ENCODE measurements at regions not wholly inside any gene's neighbourhood (a gene's known extent, or its start where the extent isn't known, plus 50 kb on each side); places are given as distances from the start of the nearest gene placed in this dataset.

DNA sequence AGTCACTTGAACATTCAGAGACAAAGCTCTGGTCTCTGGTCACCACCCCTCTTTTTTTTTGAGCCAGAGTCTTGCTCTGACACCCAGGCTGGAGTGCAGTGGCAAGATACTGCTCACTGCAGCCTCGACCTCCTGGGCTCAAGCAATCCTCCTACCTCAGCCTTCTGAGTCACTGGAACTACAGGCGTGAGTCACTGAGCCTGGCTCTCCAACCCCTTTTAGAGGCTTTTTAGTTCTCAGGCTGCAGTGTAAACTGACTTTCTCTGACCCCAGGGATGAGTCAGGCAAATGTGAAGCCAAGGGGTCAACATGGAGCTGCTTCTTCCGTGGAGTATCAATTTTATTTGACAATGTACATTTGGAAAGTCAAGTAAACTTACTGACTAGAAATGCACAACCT lies 229.2 kb downstream of the PTTG2 start:
- WGBS, result 80% methylated on average over 3 of the region's 3 CpGs

DNA sequence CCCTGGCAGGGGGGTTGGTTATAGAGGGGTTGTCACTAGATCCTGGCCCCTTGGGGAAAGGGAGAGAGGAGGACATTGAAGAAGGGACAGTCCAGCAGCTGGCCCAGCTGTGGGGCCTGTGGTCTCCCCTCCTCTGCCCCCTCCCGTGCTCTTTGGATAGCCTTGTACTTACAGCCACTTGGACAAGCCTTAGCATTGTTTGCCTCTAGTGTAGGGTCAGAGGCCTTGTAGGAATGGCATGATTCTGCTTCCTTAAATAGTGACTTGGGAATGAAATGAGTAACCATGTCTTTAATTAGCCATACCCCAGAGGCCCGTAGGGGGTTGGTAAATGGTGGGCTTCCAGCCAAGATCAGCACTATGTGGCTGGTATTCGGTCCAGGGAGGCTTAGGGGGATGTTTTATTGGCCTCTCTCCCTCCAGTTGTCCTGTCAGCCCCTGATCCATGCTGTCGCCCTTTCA lies 230.6 kb downstream of the PTTG2 start:
- H3K4me1 ChIP-seq (ENCODE audit: control insufficient read depth, insufficient read depth, low read length), result peaks cover 6% of the 10 kb centered on the region
- 15% methylated on average over 4 of the region's 4 CpGs for WGBS
- intact Hi-C loops (cut with DNase I), result no loop called here

More for the DNA sequence above, 229.2 kb downstream of the PTTG2 start:
- DNase-seq, result no peak
- H3K9me3 ChIP-seq (ENCODE audit: control insufficient read depth, low read length), result no peaks in the 10 kb centered on the region
- no peak overlapping the region for H3K27ac ChIP-seq (ENCODE audit: low read length)
- ATAC-seq, result no peak
- intact Hi-C loops (cut with DNase I), result loop anchor here in 1 of 4 donors (10.0 kb wide), 2 partner anchors 125 kb away; no protein-coding TSS in a partner anchor
- no peaks in the 10 kb centered on the region for H3K27me3 ChIP-seq (ENCODE audit: control insufficient read depth, insufficient read depth)
- peaks cover 6% of the 10 kb centered on the region for H3K4me1 ChIP-seq (ENCODE audit: control insufficient read depth, insufficient read depth, low read length)
- no peak overlapping the region for H3K4me3 ChIP-seq (ENCODE audit: low read length)

DNA sequence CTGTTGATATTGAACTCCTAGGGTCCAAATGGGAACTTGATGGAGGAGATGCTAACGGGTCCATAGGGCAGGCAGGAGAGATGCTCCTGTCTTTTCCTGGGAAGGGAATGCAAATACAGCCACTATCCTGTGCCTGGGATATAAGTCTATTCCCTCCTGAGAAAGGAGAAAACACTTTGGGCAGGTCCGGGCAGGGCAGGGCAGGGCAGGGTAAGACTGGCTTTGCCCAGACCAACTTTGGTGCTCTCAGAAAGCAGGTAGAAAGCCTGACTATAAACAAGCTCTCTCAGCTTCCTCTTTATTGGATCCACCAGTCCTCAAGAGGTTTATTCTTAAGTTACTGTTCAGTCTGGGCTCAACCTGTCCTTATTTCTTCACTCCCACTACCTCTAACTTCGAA lies 232.3 kb downstream of the PTTG2 start:
- WGBS, result 96% methylated on average over 3 of the region's 3 CpGs
- no peaks in the 10 kb centered on the region for H3K27me3 ChIP-seq (ENCODE audit: control insufficient read depth, insufficient read depth)
- H3K27ac ChIP-seq (ENCODE audit: low read length), result no peak overlapping the region
- ATAC-seq, result no peak
- no peak for DNase-seq
- intact Hi-C loops (cut with DNase I), result no loop called here
- peaks cover 6% of the 10 kb centered on the region for H3K4me1 ChIP-seq (ENCODE audit: control insufficient read depth, insufficient read depth, low read length)
- no peak overlapping the region for H3K4me3 ChIP-seq (ENCODE audit: low read length)
- no peaks in the 10 kb centered on the region for H3K9me3 ChIP-seq (ENCODE audit: control insufficient read depth, low read length)

More for the DNA sequence above, 230.6 kb downstream of the PTTG2 start:
- no peak overlapping the region for H3K4me3 ChIP-seq (ENCODE audit: low read length)
- H3K9me3 ChIP-seq (ENCODE audit: control insufficient read depth, low read length), result no peaks in the 10 kb centered on the region
- ATAC-seq, result peak; percentile 91 to 92
- no peaks in the 10 kb centered on the region for H3K27me3 ChIP-seq (ENCODE audit: control insufficient read depth, insufficient read depth)
- H3K27ac ChIP-seq (ENCODE audit: low read length), result peak overlapping the region; percentile 66
- DNase-seq, result peak; percentile 48 to 77 (median 65)

DNA sequence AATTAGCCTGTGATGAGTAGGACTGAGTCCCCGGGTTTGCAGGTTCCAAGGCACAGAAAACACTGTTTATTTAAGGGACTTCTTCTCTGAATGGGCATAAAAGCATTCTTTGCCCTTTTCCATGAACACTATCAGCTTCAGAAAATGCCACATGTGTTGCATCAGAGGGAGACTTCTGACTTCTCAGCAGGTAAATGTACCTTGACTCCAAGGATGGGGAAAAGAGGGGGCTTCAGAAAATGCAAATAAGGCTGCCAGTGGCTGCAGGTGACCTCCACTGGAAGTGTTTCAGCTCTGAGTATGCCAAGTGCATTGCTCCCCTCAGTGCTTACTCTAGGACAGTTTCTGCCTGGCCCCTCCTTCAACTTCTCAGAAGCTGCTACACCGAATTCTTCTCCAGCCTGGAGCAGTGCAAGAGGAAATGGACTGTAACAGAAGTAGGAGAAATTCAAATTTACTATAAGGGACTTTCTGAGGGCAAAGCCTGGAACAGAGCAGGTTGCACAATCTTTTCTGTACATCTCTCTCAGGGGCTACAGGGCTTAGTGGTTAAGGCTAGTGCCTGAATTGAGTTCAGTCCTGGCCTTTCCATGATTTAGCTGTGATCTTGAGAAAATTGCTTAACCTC lies 233.2 kb downstream of the PTTG2 start:
- H3K27me3 ChIP-seq (ENCODE audit: control insufficient read depth, insufficient read depth), result no peaks in the 10 kb centered on the region
- intact Hi-C loops (cut with DNase I), result no loop called here
- no peak for DNase-seq
- no peak overlapping the region for H3K27ac ChIP-seq (ENCODE audit: low read length)
- no peaks in the 10 kb centered on the region for H3K9me3 ChIP-seq (ENCODE audit: control insufficient read depth, low read length)
- WGBS, result 68% methylated on average over 2 of the region's 2 CpGs
- H3K4me3 ChIP-seq (ENCODE audit: low read length), result no peak overlapping the region
- H3K4me1 ChIP-seq (ENCODE audit: control insufficient read depth, insufficient read depth, low read length), result peaks cover 6% of the 10 kb centered on the region
- no peak for ATAC-seq

DNA sequence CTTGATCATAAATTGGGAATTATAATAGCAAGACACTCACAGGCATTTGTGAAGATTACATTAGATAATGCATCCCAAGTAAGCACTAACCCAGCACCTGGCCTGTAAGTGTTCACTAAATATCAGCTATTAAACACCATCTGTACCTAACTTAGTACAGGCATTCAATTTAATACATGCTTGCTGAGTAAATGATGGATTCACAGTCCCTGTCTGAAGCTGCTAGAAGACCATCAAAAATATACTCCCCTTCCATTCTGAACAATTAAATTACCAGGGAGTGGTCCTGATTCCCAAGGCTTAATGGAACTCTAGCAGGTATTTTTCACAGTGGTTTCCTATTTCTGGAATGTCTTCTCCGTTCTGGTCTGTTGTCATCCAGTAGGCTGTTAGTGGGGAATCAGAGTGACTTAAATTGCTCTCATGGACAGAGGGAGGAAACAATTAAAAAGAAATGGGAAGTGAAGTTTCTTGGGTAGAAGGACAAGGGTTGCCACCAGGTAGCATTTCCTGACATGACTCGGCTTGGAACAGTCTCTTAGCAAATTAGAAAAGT lies 233.9 kb downstream of the PTTG2 start:
- H3K27ac ChIP-seq (ENCODE audit: low read length), result no peak overlapping the region
- 58% methylated on average over 2 of the region's 2 CpGs for WGBS
- H3K4me1 ChIP-seq (ENCODE audit: control insufficient read depth, insufficient read depth, low read length), result peaks cover 6% of the 10 kb centered on the region
- no peak for DNase-seq
- no peak overlapping the region for H3K4me3 ChIP-seq (ENCODE audit: low read length)
- no peak for ATAC-seq
- H3K27me3 ChIP-seq (ENCODE audit: control insufficient read depth, insufficient read depth), result no peaks in the 10 kb centered on the region
- H3K9me3 ChIP-seq (ENCODE audit: control insufficient read depth, low read length), result no peaks in the 10 kb centered on the region
- intact Hi-C loops (cut with DNase I), result no loop called here

DNA sequence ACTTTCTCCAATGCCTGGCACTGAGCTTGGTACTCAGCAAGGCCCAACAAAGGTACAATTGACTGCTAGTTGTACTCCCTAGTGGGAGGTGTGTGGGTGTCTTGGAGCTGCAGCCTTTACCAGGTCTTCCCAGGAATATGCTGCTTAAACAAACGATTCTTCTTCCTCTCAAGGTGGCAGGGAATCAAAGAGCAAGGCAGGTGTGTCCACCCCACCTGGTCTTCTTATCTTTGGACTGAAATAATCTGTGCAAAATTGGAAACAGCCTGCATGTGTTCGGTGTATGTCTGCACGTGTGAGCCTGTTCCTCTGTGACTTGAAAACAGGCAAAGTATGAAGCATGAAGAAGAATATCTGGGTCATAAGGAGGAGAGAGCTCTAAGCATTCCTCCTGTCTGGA lies 235.3 kb downstream of the PTTG2 start:
- WGBS, result 55% methylated on average over 3 of the region's 3 CpGs
- Histone ChIP-seq H3K4me1 (ENCODE audit: control insufficient read depth, insufficient read depth, low read length) (peaks cover 6% of the 10 kb centered on the region), H3K27ac (ENCODE audit: low read length) (no peak overlapping the region), H3K4me3 (ENCODE audit: low read length) (no peak overlapping the region), H3K27me3 (ENCODE audit: control insufficient read depth, insufficient read depth) (no peaks in the 10 kb centered on the region), H3K9me3 (ENCODE audit: control insufficient read depth, low read length) (no peaks in the 10 kb centered on the region)
- DNase-seq, result no peak
- ATAC-seq, result no peak
- intact Hi-C loops (cut with DNase I), result no loop called here

DNA sequence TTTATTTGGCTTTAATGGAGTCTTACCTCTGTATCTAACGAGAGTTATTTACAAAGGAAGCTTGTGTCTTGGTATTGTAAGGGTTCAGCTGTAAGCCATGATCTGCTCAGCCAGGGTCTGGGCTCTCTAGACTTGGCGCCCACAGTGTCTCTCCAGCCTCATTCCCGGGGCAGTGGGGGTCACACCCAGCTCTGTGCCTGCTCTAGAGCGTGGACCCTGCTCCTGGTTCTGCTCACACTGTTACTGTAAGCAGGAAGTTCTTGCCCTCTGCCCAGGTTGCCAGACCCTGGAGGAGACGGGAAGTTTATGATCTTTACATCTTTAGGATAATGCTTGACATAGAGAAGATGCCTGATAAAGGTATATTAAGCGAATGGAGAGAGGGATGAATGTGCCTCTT lies 235.7 kb downstream of the PTTG2 start:
- no peaks in the 10 kb centered on the region for H3K27me3 ChIP-seq (ENCODE audit: control insufficient read depth, insufficient read depth)
- ATAC-seq (no peak), DNase-seq (no peak)
- H3K27ac ChIP-seq (ENCODE audit: low read length), result no peak overlapping the region
- H3K4me3 ChIP-seq (ENCODE audit: low read length), result no peak overlapping the region
- intact Hi-C loops (cut with DNase I), result no loop called here
- 74% methylated on average over 6 of the region's 6 CpGs for WGBS
- H3K9me3 ChIP-seq (ENCODE audit: control insufficient read depth, low read length), result no peaks in the 10 kb centered on the region
- peaks cover 1% of the 10 kb centered on the region for H3K4me1 ChIP-seq (ENCODE audit: control insufficient read depth, insufficient read depth, low read length)

DNA sequence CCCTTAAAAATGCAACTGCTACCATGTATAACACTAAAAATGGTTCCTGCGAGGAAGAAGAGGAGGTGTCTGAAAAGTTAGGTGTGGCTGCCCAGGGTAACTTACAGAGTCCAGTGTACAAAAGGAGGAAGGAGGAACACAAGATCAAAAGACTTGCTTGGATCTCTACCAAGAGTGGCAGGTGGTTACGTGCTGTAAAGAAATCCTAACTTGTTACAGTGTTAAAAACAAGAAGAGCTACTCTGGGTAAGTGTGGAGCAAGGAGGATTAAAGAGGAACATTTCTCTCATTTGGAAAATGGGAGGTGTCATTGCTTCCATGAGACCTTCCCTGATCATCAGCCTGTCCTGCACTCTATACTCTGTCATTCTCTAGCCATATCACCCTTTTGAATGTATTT lies 242.0 kb downstream of the PTTG2 start:
- Histone ChIP-seq H3K27me3 (ENCODE audit: control insufficient read depth, insufficient read depth) (no peaks in the 10 kb centered on the region), H3K4me1 (ENCODE audit: control insufficient read depth, insufficient read depth, low read length) (no peaks in the 10 kb centered on the region), H3K9me3 (ENCODE audit: control insufficient read depth, low read length) (no peaks in the 10 kb centered on the region), H3K27ac (ENCODE audit: low read length) (no peak overlapping the region), H3K4me3 (ENCODE audit: low read length) (no peak overlapping the region)
- DNase-seq (no peak), ATAC-seq (no peak)
- 40% methylated on average over 2 of the region's 2 CpGs for WGBS
- intact Hi-C loops (cut with DNase I), result no loop called here

DNA sequence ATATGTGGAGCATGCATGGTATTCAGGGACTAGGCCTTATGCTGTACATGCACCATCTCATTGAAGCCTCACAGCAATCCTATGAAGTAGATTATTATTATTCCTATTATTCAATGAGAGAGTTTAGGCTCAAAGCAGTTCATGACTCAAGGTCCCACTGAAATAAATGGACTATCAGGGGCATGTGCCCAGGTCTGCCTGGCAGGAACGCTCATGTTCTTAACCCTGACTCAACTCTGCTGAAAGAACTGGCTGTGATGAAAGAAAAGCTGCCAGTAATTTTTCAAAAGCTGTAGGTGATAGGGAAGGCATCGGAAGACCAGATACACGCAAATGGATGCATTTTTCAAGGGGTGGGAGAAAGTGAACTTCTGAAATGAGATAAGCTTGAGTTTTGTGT lies 243.4 kb downstream of the PTTG2 start:
- ATAC-seq (peak in 1 of 2 donors; percentile 31), DNase-seq (no peak)
- no peak overlapping the region for H3K27ac ChIP-seq (ENCODE audit: low read length)
- no peaks in the 10 kb centered on the region for H3K9me3 ChIP-seq (ENCODE audit: control insufficient read depth, low read length)
- H3K4me3 ChIP-seq (ENCODE audit: low read length), result no peak overlapping the region
- H3K4me1 ChIP-seq (ENCODE audit: control insufficient read depth, insufficient read depth, low read length), result no peaks in the 10 kb centered on the region
- WGBS, result 72% methylated on average over 3 of the region's 3 CpGs
- intact Hi-C loops (cut with DNase I), result no loop called here
- H3K27me3 ChIP-seq (ENCODE audit: control insufficient read depth, insufficient read depth), result no peaks in the 10 kb centered on the region

DNA sequence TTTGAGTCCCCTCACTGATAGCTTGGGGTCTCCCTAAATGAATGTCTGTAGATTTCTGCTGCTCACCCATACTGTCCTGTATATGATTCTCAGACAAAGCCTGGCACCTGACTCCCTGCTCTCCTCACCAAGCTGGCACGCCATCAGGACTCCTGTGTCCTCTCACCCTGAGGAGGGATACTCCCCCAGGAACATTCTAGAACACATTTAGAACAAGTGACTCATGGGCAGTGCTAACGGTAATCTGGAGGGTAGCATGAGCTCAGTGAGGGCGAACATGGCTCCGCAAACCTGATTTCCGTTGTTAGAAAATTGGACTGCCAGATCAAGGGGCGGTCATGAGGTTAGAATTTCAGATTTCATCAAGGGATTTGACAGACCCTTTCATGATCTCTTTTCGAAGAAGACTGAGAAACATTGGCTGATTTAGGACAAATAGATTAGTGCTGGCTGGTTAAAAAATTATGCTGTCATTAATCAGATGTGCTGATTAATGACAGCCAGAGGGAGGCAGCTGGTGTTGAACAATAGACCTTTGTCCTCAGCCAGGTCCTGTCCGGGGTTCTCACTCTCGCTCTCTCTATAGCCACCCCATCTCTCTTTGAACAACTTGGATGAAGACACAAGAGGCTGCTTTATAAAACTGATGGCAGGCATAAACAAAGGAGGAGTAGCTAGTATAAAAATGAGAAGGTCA lies 244.3 kb downstream of the PTTG2 start:
- no peaks in the 10 kb centered on the region for H3K4me1 ChIP-seq (ENCODE audit: control insufficient read depth, insufficient read depth, low read length)
- no peaks in the 10 kb centered on the region for H3K27me3 ChIP-seq (ENCODE audit: control insufficient read depth, insufficient read depth)
- ATAC-seq (peak in 1 of 2 donors; percentile 21), DNase-seq (no peak)
- H3K4me3 ChIP-seq (ENCODE audit: low read length), result no peak overlapping the region
- H3K9me3 ChIP-seq (ENCODE audit: control insufficient read depth, low read length), result no peaks in the 10 kb centered on the region
- 78% methylated on average over 9 of the region's 9 CpGs for WGBS
- H3K27ac ChIP-seq (ENCODE audit: low read length), result no peak overlapping the region
- intact Hi-C loops (cut with DNase I), result no loop called here

DNA sequence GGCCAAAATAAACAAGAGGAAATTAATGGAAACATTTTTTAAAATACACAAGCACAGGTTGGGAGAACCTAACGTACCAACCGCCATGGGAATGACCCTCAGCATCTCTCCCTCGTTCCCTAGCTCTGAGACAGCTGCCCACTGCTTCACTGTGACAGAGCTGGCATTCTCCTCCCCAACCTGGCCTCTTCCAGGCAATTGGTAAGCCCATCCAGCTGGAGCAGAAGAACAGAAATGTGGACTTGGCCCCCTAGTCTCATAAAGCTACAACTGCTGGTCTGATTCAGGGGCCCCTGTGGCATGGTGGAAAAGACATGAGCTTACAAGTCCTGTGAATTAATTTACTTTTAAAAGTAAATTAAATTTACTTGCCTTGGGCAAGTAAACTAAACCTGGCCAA lies 245.1 kb downstream of the PTTG2 start:
- H3K27ac ChIP-seq (ENCODE audit: low read length), result no peak overlapping the region
- ATAC-seq (no peak), DNase-seq (no peak)
- intact Hi-C loops (cut with DNase I), result no loop called here
- no peaks in the 10 kb centered on the region for H3K4me1 ChIP-seq (ENCODE audit: control insufficient read depth, insufficient read depth, low read length)
- no peaks in the 10 kb centered on the region for H3K9me3 ChIP-seq (ENCODE audit: control insufficient read depth, low read length)
- 94% methylated on average over 3 of the region's 3 CpGs for WGBS
- H3K4me3 ChIP-seq (ENCODE audit: low read length), result no peak overlapping the region
- no peaks in the 10 kb centered on the region for H3K27me3 ChIP-seq (ENCODE audit: control insufficient read depth, insufficient read depth)

Data from right cardiac atrium (tissue), 5 donors.